ENCODE measurements at regions not wholly inside any gene's neighbourhood (a gene's known extent, or its start where the extent isn't known, plus 50 kb on each side); places are given as distances from the start of the nearest gene placed in this dataset.

DNA sequence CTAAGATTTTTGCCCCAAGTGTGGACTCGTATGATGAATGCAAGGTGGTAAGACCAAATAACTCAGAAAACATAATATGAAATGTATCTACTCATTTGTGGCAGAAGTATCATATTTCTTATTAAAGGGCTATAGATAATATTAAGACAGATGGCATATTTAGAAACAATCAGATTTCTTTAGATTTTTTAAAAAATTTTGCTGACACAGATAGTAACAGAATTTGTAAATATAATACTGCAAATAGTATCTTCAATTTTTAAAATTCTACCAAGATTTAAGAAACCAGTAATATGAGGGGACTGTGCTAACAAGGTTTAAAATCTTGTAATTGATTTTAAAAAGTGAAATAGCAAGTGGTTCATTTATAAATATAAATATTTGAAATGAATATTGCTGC is 1064.1 kb downstream of the DIPK2A start:
- DNase-seq (ENCODE audit: low spot score) (no peak), ATAC-seq (no peak)
- no peaks in the 10 kb centered on the region for H3F3A ChIP-seq (replicated peaks; ENCODE audit: low read depth)
- no peak overlapping the region for H3K4me3 ChIP-seq
- TF ChIP-seq JUNB (IDR thresholded peaks at IDR 0.05; ENCODE audit: unreplicated experiment) (no peak), ZNF331 (CRISPR knock-in tag; IDR thresholded peaks at IDR 0.05; ENCODE audit: low read depth) (no peak), NANOG (IDR thresholded peaks at IDR 0.05; ENCODE audit: borderline replicate concordance) (no peak), ZNF462 (CRISPR knock-in tag; IDR thresholded peaks at IDR 0.05) (no peak), EZH2 (IDR thresholded peaks at IDR 0.05; ENCODE audit: low read depth, unreplicated experiment) (no peak), ETS1 (IDR thresholded peaks at IDR 0.05) (no peak), ZNF114 (CRISPR knock-in tag; IDR thresholded peaks at IDR 0.05) (no peak), STAT1 (IDR thresholded peaks at IDR 0.05; ENCODE audit: unreplicated experiment) (no peak), POLR2AphosphoS5 (IDR thresholded peaks at IDR 0.05; ENCODE audit: low read depth) (no peak), EZH2phosphoT487 (IDR thresholded peaks at IDR 0.05; ENCODE audit: unreplicated experiment) (no peak), REST (IDR thresholded peaks at IDR 0.05; ENCODE audit: unreplicated experiment) (no peak)
- TF ChIP-seq, protein P1, sequence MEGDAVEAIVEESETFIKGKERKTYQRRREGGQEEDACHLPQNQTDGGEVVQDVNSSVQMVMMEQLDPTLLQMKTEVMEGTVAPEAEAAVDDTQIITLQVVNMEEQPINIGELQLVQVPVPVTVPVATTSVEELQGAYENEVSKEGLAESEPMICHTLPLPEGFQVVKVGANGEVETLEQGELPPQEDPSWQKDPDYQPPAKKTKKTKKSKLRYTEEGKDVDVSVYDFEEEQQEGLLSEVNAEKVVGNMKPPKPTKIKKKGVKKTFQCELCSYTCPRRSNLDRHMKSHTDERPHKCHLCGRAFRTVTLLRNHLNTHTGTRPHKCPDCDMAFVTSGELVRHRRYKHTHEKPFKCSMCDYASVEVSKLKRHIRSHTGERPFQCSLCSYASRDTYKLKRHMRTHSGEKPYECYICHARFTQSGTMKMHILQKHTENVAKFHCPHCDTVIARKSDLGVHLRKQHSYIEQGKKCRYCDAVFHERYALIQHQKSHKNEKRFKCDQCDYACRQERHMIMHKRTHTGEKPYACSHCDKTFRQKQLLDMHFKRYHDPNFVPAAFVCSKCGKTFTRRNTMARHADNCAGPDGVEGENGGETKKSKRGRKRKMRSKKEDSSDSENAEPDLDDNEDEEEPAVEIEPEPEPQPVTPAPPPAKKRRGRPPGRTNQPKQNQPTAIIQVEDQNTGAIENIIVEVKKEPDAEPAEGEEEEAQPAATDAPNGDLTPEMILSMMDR (conservative IDR thresholded peaks at IDR 0.05; ENCODE audit: low read depth in 2 of 2): no peak
- H2AFZ ChIP-seq: no peak overlapping the region
- H3K9me3 Mint-ChIP-seq: peaks cover 5% of the 10 kb centered on the region; the same call in 2 of the 3 replicates
- H3K36me3 Mint-ChIP-seq (ENCODE audit: low read depth): peaks cover 6% of the 10 kb centered on the region; the same call in 2 of the 3 replicates
- H3K27ac ChIP-seq (ENCODE audit: low read depth): no peak overlapping the region
- H3K4me3 Mint-ChIP-seq: no peak overlapping the region
- H3K79me2 ChIP-seq (replicated peaks; ENCODE audit: insufficient read depth): no peaks in the 10 kb centered on the region
- H3K4me1 Mint-ChIP-seq: no peaks in the 10 kb centered on the region
- no peak overlapping the region for H3K27ac Mint-ChIP-seq
- no peak overlapping the region for H3K4me2 ChIP-seq
- no peaks in the 10 kb centered on the region for H4K20me1 ChIP-seq (replicated peaks; ENCODE audit: insufficient read depth)
- no peaks in the 10 kb centered on the region for H3K27me3 ChIP-seq (ENCODE audit: insufficient read depth)
- H3K27me3 Mint-ChIP-seq (ENCODE audit: insufficient read depth, low read depth, poor library complexity): no peaks in the 10 kb centered on the region
- no peaks in the 10 kb centered on the region for H3K9me2 ChIP-seq (ENCODE audit: insufficient read depth)
- no peaks in the 10 kb centered on the region for H3K4me1 ChIP-seq (ENCODE audit: insufficient read depth)
- H3K36me3 ChIP-seq (ENCODE audit: insufficient read depth): no peaks in the 10 kb centered on the region
